ENCODE measurements at regions not wholly inside any gene's neighbourhood (a gene's known extent, or its start where the extent isn't known, plus 50 kb on each side); places are given as distances from the start of the nearest gene placed in this dataset.
"Not testable (repeated sequence)": the region's sequence is repeated elsewhere in the genome, so short reads cannot be mapped to it uniquely, and the experiment has no call there.

GRCh38 chr3:109920749-109921148 lies 583.4 kb upstream of the DPPA4 start:
- no peak for DNase-seq

GRCh38 chr3:109921509-109921908 lies 584.2 kb upstream of the DPPA4 start:
- DNase-seq = no peak

- DNase-seq = no peak
These were observed 585.5 kb upstream of the DPPA4 start for GRCh38 chr3:109922856-109923255.

- no peak for DNase-seq
These were observed 586.1 kb upstream of the DPPA4 start for GRCh38 chr3:109923431-109923830.

GRCh38 chr3:109924196-109924595 lies 586.9 kb upstream of the DPPA4 start:
- no peak for DNase-seq

GRCh38 chr3:109926376-109926775 lies 589.0 kb upstream of the DPPA4 start:
- no peak for DNase-seq

GRCh38 chr3:109927161-109927560 lies 589.8 kb upstream of the DPPA4 start:
- DNase-seq = no peak

GRCh38 chr3:109927726-109928125 lies 590.4 kb upstream of the DPPA4 start:
- DNase-seq = no peak

- DNase-seq = no peak
These were observed 593.2 kb upstream of the DPPA4 start for GRCh38 chr3:109930582-109930981.

GRCh38 chr3:109933576-109933975 lies 596.2 kb upstream of the DPPA4 start:
- DNase-seq = no peak

GRCh38 chr3:109939817-109940216 lies 602.5 kb upstream of the DPPA4 start:
- DNase-seq = no peak

- DNase-seq = no peak
These were observed 605.8 kb upstream of the DPPA4 start for GRCh38 chr3:109943181-109943580.

GRCh38 chr3:109944836-109945235 lies 607.5 kb upstream of the DPPA4 start:
- no peak for DNase-seq

GRCh38 chr3:109952924-109953323 lies 615.6 kb upstream of the DPPA4 start:
- DNase-seq = no peak

- no peak for DNase-seq
These were observed 626.5 kb upstream of the DPPA4 start for GRCh38 chr3:109963831-109964230.

GRCh38 chr3:109973733-109974132 lies 636.4 kb upstream of the DPPA4 start:
- no peak for DNase-seq

GRCh38 chr3:109977897-109978296 lies 640.6 kb upstream of the DPPA4 start:
- DNase-seq = no peak

GRCh38 chr3:109982201-109982600 lies 644.9 kb upstream of the DPPA4 start:
- DNase-seq = no peak

GRCh38 chr3:109984976-109985375 lies 647.6 kb upstream of the DPPA4 start:
- DNase-seq = no peak

GRCh38 chr3:109985943-109986555 lies 648.7 kb upstream of the DPPA4 start:
- DNase-seq = no peak

- peak; percentile 57 for DNase-seq
These were observed 657.5 kb upstream of the DPPA4 start for GRCh38 chr3:109994853-109995252.

- no peak for DNase-seq
These were observed 658.0 kb upstream of the DPPA4 start for GRCh38 chr3:109995377-109995776.

- not testable (repeated sequence) for DNase-seq
These were observed 664.6 kb upstream of the DPPA4 start for GRCh38 chr3:110001905-110002304.

GRCh38 chr3:110006913-110007312 lies 669.6 kb upstream of the DPPA4 start:
- DNase-seq = no peak

GRCh38 chr3:110015231-110015963 lies 678.1 kb upstream of the DPPA4 start:
- DNase-seq = no peak
